ENCODE measurements at regions not wholly inside any gene's neighbourhood (a gene's known extent, or its start where the extent isn't known, plus 50 kb on each side); places are given as distances from the start of the nearest gene placed in this dataset.

DNA sequence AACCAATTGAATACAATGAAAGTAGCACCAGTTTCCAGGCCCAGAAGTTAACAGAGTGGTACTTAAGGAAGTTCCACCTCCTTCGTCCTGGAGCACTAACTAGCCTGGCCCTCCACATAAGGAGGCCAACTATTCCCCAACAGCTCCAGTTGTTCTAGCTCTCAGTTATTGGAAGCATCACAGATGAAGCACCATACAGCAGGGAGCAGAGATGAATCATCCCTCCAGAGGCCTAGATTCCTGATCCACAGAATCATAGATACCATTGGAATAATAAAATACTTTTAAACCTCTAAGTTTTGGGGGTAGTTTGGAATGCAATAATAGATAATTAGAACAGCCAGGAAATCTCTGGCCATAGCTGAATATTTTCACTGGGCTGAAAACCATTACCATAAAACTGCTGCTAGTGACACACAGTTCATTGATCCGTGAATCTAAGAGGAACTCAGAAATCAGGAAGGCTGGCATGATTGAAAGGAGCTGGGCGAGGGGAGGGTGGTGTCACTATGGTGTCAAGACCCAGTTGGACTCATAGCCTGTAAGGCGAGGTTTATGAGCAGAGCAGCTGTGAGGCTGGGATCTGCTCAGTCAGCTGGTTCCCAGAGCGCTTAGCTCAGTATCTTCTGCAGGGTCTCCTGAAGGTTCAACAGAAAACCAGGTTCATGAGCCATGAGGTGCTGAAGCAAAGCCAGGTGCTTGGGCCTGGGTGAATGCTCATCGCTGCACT lies 371.4 kb upstream of the TMTC1 start:
- no peak for DNase-seq

DNA sequence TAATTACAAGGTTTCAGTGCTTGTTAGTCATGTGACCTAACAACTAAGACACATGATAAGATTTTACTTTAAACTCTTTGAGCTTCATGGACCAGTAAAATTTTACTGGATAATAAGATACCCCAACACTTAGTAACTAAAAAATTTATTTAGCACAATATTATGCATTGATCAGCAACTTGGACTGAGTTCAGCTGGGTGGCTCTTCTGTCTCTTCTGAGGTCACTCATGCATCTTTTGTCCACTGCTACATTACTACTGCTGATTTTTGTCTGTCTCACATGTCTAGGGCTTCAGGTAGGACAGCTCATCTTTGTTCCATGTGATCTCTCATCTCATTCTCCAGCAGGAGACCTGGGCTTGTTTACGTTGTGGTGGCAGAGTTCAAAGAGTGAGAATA lies 370.2 kb upstream of the TMTC1 start:
- no peak for DNase-seq

DNA sequence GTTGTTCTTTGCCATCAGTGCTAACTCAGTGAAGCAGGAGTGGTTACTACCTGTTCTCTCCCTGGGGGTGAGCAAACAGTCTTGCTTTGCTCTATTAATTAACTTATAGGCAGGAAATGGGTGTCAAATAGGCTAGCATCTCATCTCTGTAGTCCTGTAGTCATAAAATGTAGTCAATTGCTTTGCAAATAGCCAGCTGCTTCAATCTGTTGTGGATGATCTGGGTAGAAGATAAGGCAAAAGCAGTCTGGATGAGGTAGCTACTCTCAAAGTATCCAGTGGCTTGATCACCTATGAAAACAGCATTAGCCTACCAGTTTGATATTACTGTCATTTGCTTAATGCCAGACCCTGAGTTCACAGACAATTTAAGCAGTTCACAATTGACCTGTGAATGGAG lies 369.0 kb upstream of the TMTC1 start:
- DNase-seq, result no peak

DNA sequence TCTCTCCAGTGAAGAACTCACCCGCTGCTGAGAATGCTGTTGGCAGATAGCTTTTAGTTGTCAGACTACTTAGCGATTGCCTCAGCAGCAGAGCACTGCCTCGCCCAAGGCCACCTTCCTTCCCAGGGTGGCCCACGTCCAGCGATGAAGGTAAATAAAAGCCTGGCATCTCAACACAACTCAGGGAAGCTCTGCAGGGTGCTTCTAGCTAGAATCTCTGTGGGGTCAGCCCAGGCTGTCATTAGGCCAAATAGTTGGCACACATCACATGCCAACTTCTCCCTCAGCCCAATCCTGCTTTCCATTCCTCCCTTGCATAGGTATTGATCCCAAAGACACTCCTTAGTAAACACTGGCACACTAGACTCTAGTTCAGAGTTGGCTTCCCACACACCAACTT lies 368.1 kb upstream of the TMTC1 start:
- DNase-seq, result no peak

DNA sequence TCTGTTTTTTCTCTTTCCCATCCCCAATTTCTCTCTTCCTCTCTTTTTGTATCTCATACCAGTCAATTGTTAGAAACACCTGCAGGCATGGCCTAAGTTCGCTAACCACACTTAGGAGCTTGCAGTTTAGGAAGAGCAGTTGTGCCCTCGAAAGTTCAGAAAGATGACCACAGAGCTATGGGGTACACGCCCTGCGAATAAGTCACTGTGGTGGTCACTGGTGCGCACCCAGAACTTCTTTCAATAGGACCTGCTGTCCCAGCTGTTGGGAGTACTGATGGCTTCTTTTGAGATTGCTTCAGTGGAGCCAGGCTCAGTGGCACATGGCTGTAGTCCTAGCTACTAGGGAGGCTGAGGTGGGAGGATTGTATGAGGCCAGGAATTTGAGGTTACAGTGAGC lies 362.8 kb upstream of the TMTC1 start:
- no peak for DNase-seq

DNA sequence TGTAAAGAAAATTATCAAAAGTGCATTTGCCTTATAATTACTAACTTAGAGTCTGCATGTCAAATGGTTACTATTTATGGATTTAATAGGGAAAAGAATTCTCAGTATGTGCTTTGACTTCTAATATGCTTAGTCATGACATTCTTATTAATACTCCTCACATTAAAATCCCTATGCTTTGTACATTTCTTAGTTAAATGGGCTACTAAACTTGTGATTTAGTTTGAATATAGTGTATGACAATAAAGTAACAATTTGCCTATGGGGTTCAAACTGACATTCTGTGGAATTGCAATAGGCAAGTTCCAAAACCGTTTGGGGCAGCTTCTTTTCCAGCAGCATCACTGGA lies 361.9 kb upstream of the TMTC1 start:
- DNase-seq, result no peak

DNA sequence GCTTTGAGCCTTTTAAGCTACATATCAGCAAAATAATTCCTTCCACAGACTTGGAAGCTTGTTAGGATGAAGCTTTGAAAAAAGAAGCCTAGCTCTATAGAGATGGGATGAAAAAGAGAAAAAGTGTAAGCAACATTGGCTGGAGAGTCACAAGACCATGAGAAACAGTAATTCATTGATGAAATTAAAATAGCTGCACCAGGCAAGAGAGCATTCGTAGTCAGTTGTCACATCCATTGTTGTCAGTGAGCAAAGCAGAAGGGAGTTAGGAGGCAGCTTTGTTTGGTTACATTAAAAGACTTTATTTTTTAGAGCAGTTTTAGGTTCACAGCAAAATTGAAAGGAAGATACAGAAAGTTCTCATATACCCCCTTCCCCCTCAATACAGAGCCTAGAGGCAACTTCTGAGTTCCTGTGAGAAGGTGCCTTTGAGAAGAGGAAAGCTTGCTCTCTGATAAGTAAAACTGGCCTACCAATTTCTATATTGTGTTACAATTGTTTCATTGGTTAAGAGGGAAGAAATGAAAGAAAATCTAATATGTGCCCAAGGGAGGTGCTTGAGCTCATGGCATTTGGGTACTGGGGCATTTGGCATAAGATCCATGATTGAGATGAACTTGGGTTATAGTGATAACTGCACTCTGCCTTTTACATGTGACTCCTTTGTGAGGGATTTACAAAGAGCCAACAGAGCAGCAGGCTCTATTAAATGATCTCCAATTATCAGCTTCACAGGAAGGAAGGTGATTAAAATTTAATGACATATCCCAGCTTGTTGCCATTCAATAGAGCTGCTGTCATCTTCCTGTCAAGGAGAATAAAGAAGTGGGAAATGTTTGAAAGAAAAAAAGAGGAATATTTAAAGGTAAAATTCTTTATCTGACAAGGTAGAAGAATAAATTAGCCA lies 361.3 kb upstream of the TMTC1 start:
- DNase-seq, result no peak

DNA sequence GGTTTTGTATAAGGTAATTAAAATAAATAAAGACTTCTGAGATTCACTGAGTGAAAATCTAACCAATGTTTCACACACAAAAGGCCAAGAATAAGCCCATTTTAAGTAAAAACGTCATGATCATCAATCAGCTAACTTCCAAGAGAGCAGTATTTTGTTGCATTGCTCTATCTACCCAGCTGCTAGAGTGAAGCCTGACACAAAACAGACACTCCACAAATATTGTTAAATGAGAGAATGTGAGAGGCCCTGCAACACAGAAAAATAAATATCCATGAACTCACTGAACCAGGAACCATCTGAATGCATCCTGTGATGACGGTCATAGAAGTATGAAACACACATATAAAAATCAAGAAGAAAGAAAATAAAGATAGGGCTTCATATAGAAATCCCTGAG lies 358.6 kb upstream of the TMTC1 start:
- no peak for DNase-seq

DNA sequence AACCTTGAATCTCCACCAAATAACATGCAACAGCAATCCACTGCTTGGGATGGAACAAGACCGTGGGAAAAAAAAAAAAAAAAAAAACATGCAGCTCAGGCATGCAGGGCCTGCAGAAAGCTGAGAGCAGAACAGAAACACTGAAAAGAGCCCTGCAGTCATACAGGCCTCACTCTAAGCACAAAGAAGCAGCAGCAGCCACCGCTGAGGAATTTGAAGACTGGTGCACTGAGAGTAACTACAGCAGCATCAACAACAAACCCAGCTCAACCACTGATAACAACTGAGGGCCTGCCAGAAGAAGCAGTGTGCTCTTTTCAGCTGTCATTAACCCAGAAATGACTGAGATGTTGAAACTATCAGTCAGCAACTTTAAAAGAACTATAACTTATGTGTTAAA lies 354.7 kb upstream of the TMTC1 start:
- DNase-seq, result no peak

DNA sequence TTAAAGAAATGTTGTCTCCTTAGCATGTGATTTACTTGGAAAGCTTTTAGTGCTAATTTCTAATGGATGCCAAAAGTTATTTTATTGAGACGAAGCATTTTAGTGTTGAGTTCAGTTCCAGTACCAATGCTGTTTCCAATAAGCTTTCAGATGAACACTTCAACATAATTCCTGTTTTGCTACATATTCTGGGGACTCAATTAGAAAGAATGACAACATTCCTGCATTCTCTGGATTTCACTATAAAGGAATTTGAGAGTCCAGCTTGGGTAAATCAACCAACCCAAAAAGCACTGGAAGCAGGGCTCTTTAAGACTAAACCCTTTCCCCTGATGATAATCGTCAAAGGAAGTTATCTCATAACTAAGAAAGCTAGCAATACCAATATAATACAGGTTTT lies 353.0 kb upstream of the TMTC1 start:
- no peak for DNase-seq

DNA sequence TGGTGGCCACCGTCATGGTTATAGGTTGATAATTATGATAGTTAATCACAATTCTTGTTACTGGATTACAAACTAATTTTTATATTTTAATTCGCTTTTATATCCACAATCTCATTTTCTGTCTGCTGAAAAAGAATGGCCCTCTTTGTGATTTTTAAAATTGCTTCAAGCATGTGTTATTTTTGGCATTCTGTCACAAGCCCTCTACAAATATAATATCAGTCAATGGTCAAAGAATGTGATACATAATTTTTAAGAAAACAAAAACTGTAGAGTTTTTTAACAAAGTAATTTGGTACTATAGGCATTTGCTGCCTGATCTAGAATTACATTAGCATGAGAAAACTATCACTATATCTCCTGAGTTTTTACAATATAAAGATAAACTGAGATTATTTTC lies 352.0 kb upstream of the TMTC1 start:
- no peak for DNase-seq

DNA sequence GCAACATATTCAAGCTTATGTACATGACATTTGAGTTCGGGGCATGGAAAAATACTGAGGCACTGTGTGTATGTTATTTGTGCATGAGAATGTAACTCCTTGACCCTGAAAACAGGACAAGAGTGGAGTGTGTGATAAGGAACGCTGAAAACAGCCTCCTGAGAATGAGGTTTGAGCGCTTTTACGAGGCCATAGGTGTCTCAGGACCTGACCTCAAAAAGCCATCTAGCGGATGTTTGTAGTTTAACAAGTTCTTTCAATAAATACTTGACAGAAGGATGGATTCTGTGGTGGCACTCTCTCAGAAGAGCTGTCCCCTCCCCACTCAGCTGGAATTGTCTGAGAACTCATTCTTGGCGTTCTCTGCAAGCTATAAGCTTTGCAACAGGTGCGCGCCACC lies 350.5 kb upstream of the TMTC1 start:
- DNase-seq, result no peak

DNA sequence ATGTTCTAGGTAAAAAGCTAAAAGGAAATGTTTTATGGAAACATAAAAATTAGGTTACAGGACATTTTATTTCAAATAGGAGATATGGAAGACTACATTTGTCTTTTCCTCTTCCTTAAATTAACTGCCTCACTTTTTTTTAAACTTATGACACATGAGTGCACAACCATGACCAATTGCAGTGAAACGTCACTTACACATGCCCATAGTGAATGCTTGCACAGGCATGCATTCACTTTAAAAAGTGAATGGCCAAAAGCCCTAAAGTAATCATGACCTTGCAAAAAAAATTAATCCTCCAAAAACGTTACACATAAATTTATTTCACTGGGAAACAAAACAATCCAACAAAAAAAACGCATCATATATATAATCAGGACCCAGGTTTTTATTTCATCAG lies 343.2 kb upstream of the TMTC1 start:
- no peak for DNase-seq

DNA sequence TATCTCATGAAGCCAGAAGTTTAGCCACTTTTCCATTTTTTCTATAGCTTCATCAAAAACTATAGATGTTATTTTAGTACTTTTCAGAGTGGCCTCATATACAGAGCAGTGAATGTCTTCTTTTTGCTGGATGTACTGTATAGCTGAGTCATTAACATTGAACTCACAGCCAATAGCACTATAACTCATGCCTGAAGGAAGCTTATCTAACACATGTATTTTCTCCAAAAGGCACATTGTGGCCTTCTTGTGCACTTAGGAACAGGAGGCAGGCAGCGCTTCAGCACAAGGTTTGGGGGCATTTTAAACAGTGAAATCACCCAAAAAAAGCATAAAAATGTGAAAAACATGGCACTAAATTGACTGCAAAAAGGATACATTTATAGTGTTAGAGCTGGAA lies 336.8 kb upstream of the TMTC1 start:
- no peak for DNase-seq

DNA sequence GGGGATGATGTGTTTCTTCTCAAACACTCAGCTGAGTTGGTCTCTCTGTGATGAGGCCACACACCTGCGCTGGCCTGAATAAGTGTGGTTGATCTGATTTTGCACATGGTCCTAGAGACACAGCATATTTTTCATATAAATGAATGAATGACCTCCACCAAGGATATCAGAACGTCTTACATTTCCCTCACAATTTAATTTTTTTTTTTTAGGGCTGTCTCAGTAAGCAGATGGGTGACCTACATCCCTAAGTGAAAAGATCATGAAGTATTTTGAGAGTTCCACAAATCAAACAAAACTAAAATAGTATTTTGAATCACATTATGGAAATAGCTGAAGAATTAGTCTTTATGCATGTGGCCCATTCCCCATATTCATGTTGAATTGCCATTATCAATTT lies 333.7 kb upstream of the TMTC1 start:
- no peak for DNase-seq

DNA sequence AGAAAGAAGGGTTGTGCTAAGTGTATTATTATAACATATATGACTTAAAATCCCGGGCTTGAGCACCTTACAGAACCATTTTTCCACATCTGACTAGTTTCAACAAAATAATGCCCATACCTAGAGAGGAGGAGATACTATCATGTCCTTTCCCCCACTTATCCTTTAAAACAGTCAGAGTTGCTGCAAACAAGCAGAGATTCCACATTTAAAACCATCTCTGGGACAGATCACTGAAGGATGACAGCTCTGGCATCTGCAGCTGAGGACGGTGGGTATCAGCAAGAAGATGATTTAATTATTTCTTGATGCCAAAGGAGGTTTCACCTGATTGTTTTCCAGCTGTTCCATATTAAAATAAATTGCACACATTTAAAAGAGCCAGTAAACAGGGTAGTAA lies 328.0 kb upstream of the TMTC1 start:
- no peak for DNase-seq

DNA sequence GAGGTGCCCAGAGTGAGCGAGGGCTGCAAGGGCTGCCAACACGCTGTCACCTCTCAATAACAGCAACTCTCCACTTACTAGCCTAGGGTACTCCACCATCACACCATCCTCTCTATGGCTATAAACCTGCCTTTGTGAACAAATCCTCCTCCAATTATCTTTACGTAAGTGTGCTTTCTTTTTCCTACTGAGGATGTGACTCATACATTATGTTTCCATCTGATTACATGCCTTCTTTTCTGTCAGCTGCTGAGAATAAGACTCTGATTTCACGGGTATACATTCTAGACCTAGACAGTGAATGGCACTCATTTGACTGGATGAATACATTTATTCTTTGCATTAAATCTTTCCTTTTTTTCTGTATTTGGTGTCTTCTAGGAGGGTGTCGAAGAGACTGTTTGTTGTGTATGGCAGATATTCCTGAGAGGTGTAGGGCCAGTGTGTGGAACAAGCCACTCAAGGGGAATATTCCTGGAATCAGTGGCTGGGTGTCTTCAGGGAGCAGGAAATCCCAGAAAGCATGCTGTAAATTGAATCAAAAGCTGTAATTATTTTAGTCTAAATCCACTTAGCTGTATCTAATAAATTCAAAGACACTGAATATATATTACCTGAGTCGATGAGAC lies 327.3 kb upstream of the TMTC1 start:
- no peak for DNase-seq

DNA sequence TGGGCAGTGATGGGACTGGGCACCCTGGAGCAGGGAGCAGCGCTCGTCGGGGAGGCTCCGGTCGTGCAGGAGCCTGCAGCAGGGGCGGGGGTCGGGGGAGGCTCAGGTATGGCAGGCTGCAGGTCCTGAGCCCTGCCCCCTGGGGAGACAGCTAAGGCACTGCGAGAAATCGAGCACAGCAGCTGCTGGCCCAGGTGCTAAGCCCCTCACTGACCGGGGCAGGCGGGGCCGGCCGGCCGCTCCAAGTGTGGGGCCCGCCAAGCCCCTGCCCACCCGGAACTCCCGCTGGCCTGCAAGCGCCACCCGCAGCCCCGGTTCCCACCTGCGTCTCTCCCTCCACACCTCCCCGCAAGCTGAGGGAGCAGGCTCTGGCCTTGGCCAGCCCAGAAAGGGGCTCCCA lies 326.8 kb upstream of the TMTC1 start:
- no peak for DNase-seq

DNA sequence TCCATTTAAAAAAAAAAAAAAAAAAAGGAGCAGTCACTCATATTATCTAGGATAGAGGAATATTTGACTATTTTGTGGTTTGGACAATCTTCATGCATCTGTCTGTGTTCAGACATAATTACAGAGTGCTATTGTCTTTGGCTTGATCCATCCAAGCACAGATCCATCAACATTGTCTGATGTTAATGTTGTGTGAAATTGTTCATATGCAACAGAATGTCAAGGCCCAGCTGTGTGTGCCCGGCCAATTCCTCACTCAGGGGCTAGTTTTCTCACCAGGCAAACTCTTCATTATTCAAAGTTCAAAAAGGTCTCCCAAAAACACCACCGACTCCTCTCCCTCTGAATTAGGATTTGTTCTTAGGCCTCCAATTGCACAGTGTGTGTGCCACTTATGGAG lies 324.9 kb upstream of the TMTC1 start:
- no peak for DNase-seq

DNA sequence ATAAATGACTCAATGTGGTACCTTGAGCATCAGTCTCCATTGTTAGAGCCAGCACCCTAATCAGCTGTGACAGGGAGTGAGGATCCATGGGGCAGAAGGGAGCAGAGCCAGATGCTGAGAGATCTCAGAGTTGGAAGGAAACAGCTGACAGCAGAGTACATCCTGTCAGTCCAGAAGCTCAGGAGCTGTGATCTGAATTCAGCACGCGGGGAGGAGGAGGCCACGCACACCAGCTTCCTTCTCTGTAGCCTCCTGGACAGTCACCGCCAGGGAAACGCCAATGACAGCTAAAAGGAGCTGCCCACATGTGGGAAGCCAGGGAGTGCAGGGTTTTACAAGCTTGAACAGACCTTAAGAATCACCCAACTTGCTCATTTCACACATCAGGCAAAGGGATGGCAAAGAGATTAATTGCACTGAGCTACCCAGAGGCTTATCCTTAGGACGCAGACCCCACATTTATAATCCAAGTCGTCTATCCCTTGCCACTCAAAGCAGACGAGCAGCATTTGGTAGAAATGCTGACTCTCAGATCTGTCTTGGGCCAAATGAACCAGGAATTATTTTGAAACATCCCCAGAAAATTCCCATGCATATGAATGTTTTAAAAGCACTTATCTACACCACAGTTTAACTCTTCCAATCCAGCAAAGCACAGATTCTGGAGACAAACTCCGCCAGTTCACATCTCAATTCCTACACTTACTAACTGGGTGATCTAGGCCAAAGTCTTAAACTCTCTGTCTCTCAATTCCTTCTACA lies 322.6 kb upstream of the TMTC1 start:
- no peak for DNase-seq

DNA sequence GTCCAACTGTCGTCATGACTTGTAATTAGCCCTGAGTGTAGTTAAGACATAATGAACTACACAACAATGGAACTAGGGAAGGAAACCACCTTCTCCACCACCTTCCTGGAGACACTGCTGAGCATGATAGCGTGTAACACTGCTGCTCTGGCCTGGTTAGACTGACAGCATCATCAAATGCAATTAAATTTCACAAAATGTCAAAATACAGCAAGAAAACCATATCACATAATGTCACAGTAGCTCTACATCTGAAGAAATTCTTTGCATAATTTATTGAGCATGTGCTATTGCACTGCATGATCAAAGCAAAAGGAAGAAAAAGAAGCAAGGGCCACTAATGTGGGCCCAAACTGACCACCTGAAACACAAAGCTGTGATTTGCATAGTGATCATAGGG lies 321.8 kb upstream of the TMTC1 start:
- DNase-seq, result no peak

DNA sequence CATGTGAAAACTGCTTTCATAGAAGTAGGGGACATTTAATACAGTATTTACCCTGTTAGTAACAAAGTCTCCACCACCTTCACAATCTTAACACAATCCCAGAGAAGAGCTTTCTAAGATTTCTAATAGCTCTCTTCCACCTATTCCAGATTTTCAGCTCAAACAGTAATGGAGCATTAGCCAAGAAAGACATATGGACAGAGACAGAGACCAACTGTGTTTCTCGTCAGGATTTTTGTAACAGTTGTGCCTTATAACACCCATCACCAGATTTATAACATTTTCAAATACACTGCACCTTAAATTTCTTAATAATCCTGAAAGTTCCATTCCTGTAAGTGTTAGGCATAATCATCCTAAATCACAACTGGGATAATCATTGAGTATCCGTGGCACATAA lies 321.2 kb upstream of the TMTC1 start:
- no peak for DNase-seq
